ENCODE measurements at regions not wholly inside any gene's neighbourhood (a gene's known extent, or its start where the extent isn't known, plus 50 kb on each side); places are given as distances from the start of the nearest gene placed in this dataset.

DNA sequence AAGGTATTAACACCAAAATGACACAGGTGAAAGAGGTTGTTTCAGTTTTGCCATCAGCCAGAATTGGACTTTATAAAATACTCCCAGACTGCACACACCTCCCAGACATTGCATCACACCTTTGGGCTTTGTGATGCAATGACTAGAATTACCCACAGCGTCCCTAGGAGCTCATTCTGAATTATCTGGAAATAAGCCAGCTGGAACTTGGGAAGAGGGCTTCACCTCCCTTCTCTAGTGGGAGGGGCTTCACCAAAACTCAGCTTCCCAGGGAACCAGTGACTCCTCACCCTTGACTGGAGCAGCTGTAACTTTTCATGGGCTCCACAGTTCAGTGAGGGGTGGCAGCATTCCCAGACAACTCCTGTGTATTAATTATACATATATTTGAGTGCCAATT lies 83.1 kb upstream of the BZW1 start:
- TF ChIP-seq, protein P1, sequence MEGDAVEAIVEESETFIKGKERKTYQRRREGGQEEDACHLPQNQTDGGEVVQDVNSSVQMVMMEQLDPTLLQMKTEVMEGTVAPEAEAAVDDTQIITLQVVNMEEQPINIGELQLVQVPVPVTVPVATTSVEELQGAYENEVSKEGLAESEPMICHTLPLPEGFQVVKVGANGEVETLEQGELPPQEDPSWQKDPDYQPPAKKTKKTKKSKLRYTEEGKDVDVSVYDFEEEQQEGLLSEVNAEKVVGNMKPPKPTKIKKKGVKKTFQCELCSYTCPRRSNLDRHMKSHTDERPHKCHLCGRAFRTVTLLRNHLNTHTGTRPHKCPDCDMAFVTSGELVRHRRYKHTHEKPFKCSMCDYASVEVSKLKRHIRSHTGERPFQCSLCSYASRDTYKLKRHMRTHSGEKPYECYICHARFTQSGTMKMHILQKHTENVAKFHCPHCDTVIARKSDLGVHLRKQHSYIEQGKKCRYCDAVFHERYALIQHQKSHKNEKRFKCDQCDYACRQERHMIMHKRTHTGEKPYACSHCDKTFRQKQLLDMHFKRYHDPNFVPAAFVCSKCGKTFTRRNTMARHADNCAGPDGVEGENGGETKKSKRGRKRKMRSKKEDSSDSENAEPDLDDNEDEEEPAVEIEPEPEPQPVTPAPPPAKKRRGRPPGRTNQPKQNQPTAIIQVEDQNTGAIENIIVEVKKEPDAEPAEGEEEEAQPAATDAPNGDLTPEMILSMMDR (optimal IDR thresholded peaks at IDR 0.05 in 1 of 3, IDR thresholded peaks at IDR 0.05 in 1 of 3, conservative IDR thresholded peaks at IDR 0.05 in 1 of 3; ENCODE audit: extremely low read depth in 1 of 3, insufficient read depth in 2 of 3, low read length in 3 of 3): no peak
- no peak for TF ChIP-seq EZH2 (IDR thresholded peaks at IDR 0.05; ENCODE audit: low read length)

Measured in keratinocyte (primary cell).